ENCODE measurements at regions not wholly inside any gene's neighbourhood (a gene's known extent, or its start where the extent isn't known, plus 50 kb on each side); places are given as distances from the start of the nearest gene placed in this dataset.
A peak's percentile ranks its signal among the peaks of the same experiment; 100 is the strongest.
"Not testable (repeated sequence)": the region's sequence is repeated elsewhere in the genome, so short reads cannot be mapped to it uniquely, and the experiment has no call there.

DNA sequence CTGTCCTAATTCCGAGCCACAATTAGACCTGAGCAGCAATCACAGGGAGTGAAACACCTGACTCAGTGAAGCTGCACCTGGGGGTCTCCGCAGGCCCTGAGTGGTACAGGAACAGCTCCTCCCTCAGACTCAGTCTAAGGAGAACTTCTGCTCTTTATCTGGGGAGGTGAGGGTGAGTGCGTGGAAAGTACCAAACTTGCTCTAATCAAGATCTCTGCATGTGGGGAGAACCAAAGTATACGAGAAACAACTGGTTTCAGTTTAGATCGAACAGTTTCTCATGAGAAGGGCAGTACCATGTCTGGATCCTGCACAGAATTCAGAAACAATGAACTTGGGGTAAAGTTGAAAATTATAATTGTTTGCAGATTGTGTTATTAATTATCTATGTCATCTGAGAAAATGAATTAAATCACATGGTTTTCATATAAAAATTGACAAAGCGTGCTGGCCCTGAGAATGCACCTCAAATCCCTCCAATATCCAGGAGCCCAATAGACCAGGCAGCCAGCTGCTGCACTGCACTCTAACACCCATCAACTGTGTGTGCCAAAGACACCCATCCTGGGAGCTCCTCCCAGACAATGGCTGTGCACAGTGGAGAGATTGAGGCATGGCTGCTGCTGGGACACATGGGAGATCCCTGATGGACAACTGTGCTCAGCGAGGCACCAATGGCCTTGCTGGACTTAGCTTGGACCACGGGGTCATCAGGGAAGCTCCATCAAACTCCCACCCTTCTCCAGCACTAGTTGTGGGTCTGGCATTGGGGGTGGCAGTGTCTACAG lies 803.8 kb downstream of the TMEM121 start:
- not testable (repeated sequence) for H4K20me1 ChIP-seq; H3K4me3 ChIP-seq; H3K27me3 ChIP-seq; H3K9me3 ChIP-seq (replicated peaks in 1 of 11); H3K9ac ChIP-seq; H3K36me3 ChIP-seq
- H3K4me2 ChIP-seq, result peak overlapping the region in 8 of 11 experiments; percentile 49 to 86 (median 75); a peak in 16 of 22 replicates
- H3K4me1 ChIP-seq, result peaks cover 0 to 50% (median 41%) of the 10 kb centered on the region in 10 experiments; a peak in 17 of 20 replicates
- peak overlapping the region in 2 of 11 experiments; percentile 40 to 91; a peak in 5 of 22 replicates for H3K27ac ChIP-seq

DNA sequence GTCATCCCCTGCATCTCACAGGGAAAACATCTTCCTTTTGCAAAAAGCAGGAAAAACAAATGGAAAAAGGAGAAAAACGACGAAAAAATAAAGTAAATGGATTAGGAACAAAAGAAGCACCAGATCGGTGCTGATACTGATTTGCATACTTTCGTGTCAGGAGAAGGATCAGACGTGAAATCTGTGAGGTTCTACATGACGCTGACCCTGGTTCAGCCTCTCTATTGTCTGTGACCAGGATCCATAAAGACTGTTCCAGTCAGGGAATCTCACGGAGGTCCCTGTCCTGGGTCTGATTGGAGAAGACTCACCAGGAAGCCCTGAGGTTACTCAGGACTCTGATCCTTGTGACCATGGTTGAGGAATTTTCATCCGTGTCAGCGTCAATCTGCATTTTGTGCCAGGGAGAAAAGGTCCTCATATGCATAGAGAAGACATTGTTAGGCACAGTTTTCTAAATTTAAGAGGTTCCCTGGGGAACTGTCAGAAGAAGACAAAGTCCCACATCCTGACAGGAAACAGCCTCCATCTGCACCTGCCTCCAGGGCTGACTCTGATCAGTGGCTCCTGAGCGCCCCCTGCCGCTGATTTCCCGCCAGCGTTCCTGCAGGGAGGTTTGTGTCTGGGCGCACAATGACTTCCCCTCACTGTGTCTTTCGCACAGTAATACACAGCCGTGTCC lies 808.2 kb downstream of the TMEM121 start:
- Histone ChIP-seq H3K4me2 (peak overlapping the region; percentile 67 to 92 (median 80)), H3K27ac (peak overlapping the region in 8 of 11 experiments; percentile 63 to 91 (median 86); a peak in 16 of 22 replicates), H3K4me1 (peaks cover 0 to 54% (median 42%) of the 10 kb centered on the region in 10 experiments; a peak in 17 of 20 replicates), H3K9ac (peak overlapping the region in 8 of 11 experiments; percentile 53 to 83 (median 73); a peak in 16 of 22 replicates), H3K4me3 (peak overlapping the region in 8 of 10 experiments; percentile 9 to 63 (median 54); a peak in 15 of 20 replicates)
- not testable (repeated sequence) for H3K36me3 ChIP-seq; H3K9me3 ChIP-seq (replicated peaks in 1 of 11); H4K20me1 ChIP-seq; H3K27me3 ChIP-seq

DNA sequence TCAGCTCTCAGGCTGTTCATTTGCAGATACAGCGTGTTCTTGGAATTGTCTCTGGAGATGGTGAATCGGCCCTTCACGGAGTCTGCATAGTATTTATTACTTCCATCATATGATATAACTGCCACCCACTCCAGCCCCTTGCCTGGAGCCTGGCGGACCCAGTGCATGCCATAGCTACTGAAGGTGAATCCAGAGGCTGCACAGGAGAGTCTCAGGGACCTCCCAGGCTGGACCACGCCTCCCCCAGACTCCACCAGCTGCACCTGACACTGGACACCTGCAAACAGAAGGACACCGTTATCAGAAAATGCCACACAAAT lies 808.7 kb downstream of the TMEM121 start:
- H3K9me3 ChIP-seq (replicated peaks in 1 of 11); H3K36me3 ChIP-seq; H4K20me1 ChIP-seq; H3K27me3 ChIP-seq: not testable (repeated sequence)
- H3K4me1 ChIP-seq, result peaks cover 0 to 54% (median 39%) of the 10 kb centered on the region in 10 experiments; a peak in 17 of 20 replicates
- peak overlapping the region in 7 of 10 experiments; percentile 47 to 63 (median 55); a peak in 12 of 20 replicates for H3K4me3 ChIP-seq
- peak overlapping the region; percentile 67 to 92 (median 80) for H3K4me2 ChIP-seq
- peak overlapping the region in 7 of 11 experiments; percentile 30 to 83 (median 76); a peak in 14 of 22 replicates for H3K9ac ChIP-seq
- peak overlapping the region in 7 of 11 experiments; percentile 46 to 91 (median 86); a peak in 13 of 22 replicates for H3K27ac ChIP-seq

DNA sequence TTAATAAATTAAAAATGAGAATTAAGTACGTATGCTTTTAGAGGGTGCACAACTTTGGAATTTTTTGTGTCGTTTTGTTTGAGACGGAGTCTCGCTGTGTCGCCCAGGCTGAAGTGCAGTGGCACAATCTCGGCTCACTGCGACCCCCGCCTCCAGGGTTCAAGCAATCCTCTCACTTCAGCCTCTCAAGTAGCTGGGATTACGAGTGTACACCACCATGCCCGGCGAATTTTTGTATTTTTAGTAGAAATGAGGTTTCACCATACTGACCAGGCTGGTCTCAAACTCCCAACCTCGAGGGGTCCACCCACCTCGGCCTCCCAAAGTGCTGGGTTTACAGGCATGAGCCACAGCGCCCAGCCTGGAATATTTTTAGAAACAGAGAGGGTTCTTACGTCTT lies 812.4 kb downstream of the TMEM121 start:
- H4K20me1 ChIP-seq; H3K27ac ChIP-seq; H3K9ac ChIP-seq; H3K36me3 ChIP-seq; H3K4me3 ChIP-seq; H3K9me3 ChIP-seq (replicated peaks in 1 of 11); H3K4me2 ChIP-seq; H3K27me3 ChIP-seq: not testable (repeated sequence)
- peaks cover 0 to 31% (median 19%) of the 10 kb centered on the region in 10 experiments; a peak in 17 of 20 replicates for H3K4me1 ChIP-seq

DNA sequence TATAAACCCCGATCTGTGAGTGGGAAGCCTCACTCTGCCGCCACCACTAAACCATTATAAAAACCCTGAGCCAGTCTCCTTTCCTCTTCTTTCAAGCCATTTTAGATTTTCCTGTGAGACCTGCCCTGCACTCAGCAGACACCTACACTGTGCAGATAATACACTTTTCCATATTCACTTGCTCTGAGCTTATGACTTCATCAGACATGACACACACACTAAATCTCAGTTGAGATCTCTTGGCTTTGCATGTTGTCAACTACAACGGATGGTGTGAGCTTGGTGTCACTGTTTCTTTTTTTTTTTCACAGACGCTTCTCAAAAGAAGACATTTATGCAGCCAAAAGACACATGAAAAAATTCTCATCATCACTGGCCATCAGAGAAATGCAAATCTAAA lies 814.3 kb downstream of the TMEM121 start:
- not testable (repeated sequence) for H3K4me3 ChIP-seq; H3K36me3 ChIP-seq; H3K4me2 ChIP-seq; H3K9me3 ChIP-seq (replicated peaks in 1 of 11); H4K20me1 ChIP-seq; H3K27ac ChIP-seq; H3K9ac ChIP-seq; H3K27me3 ChIP-seq
- H3K4me1 ChIP-seq, result peaks cover 0 to 39% (median 13%) of the 10 kb centered on the region in 10 experiments; a peak in 13 of 20 replicates

DNA sequence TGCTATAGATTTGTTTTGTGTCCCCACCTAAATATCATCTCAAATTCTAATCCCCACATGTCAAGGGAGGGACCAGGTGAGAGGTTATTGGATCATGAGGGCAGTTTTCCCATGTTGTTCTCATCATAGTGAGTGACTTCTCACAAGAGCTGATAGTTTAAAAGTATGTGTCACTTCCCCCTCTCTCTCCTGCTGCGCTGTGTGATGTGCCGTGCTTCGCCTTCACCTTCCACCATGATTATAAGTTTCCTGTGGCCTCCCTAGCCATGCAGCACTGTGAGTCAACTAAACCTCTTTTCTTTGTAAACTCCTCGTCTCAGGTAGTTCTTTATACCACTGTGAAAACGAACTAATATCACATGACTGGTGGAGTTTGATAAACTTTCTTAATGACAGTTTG lies 814.8 kb downstream of the TMEM121 start:
- not testable (repeated sequence) for H3K4me2 ChIP-seq; H3K27me3 ChIP-seq; H4K20me1 ChIP-seq; H3K27ac ChIP-seq; H3K9me3 ChIP-seq (replicated peaks in 1 of 11); H3K4me3 ChIP-seq; H3K36me3 ChIP-seq; H3K9ac ChIP-seq
- H3K4me1 ChIP-seq, result peaks cover 0 to 37% (median 9%) of the 10 kb centered on the region in 10 experiments; a peak in 13 of 20 replicates

DNA sequence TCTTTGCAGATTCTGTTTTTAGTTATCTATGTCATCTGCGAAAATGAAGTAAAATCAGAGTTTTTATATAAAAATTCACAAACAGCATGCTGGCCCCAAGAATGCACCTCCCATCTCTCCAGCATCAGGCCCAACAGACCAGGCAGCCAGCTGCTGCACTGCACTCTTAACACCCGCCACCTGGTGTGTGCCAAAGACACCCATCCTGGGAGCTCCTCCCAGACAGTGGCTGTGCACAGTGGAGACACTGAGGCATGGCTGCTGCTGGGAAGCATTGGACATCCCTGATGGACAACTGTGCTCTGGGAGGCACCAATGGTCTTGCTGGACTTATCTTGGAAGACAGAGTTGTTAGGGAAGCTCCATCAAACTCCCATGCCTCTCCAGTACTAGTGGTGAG lies 817.2 kb downstream of the TMEM121 start:
- Histone ChIP-seq H3K9me3 (replicated peaks in 1 of 11) (0 out of 22 replicates have a peak, but pooled peaks cover 0 to 3% (median 0%) of the 10 kb centered on the region in 11 experiments), H3K4me3 (no peak overlapping the region), H3K4me1 (peaks cover 0 to 57% (median 21%) of the 10 kb centered on the region in 10 experiments; a peak in 14 of 20 replicates)

DNA sequence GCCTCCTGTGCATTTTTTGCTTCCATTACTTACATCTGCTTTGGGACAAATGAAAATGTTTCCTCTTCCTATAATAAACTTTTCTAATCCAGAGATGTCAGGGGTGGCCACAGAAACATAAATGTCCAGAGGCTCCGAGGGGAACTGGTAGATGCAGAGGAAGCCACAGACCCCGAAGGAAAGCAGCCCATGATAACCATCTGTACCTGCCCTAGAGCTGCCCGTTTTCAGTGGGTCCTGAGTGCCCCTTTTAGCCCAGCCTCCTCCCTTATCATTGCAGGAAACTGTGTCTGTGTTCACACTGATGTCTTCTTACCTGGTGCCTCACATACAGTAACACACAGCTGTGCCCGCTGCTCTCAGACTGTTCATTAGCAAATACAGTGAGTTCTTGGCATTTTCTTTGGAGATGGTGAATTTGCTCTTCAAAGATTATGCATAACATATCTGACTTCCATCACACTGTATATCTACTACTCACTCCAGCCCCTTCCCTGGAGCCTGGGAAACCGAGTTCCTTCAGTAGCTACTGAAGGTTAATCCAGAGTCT lies 817.8 kb downstream of the TMEM121 start:
- H3K4me2 ChIP-seq, result peak overlapping the region in 8 of 11 experiments; percentile 1 to 66 (median 60); a peak in 15 of 22 replicates
- H3K9ac ChIP-seq; H3K4me3 ChIP-seq; H4K20me1 ChIP-seq; H3K9me3 ChIP-seq (replicated peaks in 1 of 11); H3K27me3 ChIP-seq; H3K36me3 ChIP-seq: not testable (repeated sequence)
- peaks cover 3 to 62% (median 26%) of the 10 kb centered on the region in 10 experiments; a peak in 19 of 20 replicates for H3K4me1 ChIP-seq
- peak overlapping the region in 2 of 11 experiments; percentile 11 to 16; a peak in 3 of 22 replicates for H3K27ac ChIP-seq

More for the DNA sequence above, 817.2 kb downstream of the TMEM121 start:
- TF ChIP-seq Cebpa-rat (IDR thresholded peaks at IDR 0.05), result no peak
- H3K4me2 ChIP-seq, result peak overlapping the region in 8 of 11 experiments; percentile 1 to 66 (median 60); a peak in 15 of 22 replicates
- H4K20me1 ChIP-seq, result no peaks in the 10 kb centered on the region
- peaks cover 0 to 9% (median 0%) of the 10 kb centered on the region in 11 experiments; a peak in 1 of 22 replicates for H3K36me3 ChIP-seq
- H3K27ac ChIP-seq, result peak overlapping the region in 2 of 11 experiments; percentile 11 to 16; a peak in 3 of 22 replicates
- no peaks in the 10 kb centered on the region for H3K27me3 ChIP-seq
- H3K9ac ChIP-seq, result no peak overlapping the region

DNA sequence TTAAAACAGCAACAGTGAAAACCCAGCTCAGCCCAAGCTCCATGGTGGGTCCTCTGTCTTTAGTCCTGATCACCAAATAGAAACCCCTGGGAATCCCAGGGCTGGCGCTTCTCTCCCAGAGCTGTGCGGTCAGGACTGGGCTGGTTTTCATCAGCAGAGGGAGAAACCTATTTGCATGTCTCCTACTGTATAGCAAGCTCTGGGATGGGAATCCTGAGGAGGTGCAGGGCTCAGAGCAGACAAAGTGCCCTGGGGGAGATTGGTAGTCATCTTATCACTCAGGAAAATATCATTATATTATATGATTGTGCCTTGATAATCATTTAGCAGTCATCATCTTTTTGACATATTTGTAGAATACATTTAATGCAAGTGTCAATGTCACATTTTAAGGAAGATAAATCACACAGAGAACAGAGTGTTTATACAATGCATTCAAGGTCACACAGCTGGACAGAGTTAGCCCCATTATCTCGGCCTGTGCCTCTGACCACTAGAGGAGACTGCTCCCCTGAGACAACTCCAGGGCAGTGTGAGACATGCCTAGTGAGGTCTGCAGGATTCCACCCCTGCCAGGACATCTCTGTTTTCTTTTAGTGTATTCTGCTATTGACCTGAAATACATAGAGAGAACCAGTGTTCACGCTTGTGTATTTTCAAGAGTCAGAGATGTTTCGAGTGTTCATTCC lies 818.6 kb downstream of the TMEM121 start:
- H3K27me3 ChIP-seq; H4K20me1 ChIP-seq; H3K9ac ChIP-seq; H3K9me3 ChIP-seq (replicated peaks in 1 of 11); H3K27ac ChIP-seq; H3K36me3 ChIP-seq; H3K4me3 ChIP-seq: not testable (repeated sequence)
- Histone ChIP-seq H3K4me1 (peaks cover 9 to 70% (median 34%) of the 10 kb centered on the region in 10 experiments), H3K4me2 (peak overlapping the region in 1 of 11 experiments; percentile 10; a peak in 1 of 22 replicates)

Measured in BLaER1 treated with 17β-estradiol and CSF1 and Interleukin-3, amounts not matched to agents 10 nM and 100 nM (cell line).